Lower lobe of right lung (tissue), 2 donors: ENCODE measurements at regions not wholly inside any gene's neighbourhood (a gene's known extent, or its start where the extent isn't known, plus 50 kb on each side); places are given as distances from the start of the nearest gene placed in this dataset.
A peak's percentile ranks its signal among the peaks of the same experiment; 100 is the strongest.

Source experiments
- ATAC-seq, 2 donors: fragments of 200-7000 bp; cut with Tn5 transposase; one replicate each; pipeline ENCODE4 v1.9.1; 2020 to 2022; ENCODE audit warnings: mild to moderate bottlenecking in 2 of 2, moderate library complexity in 2 of 2
- DNase-seq: peaks from one replicate; pipeline ENCODE4 v3.0.0-alpha.2; 2020
- H3K27ac ChIP-seq: fragments of 200-600 bp; one replicate; pipeline ENCODE4 v1.8.0; 2022
- H3K27me3 ChIP-seq: fragments of 200-600 bp; one replicate; pipeline ENCODE4 v1.8.0; 2022; ENCODE audit warnings: low read depth
- H3K36me3 ChIP-seq: fragments of 200-600 bp; one replicate; pipeline ENCODE4 v1.8.0; 2022; ENCODE audit warnings: mild to moderate bottlenecking
- H3K4me1 ChIP-seq: fragments of 200-600 bp; one replicate; pipeline ENCODE4 v1.8.0; 2022
- H3K4me3 ChIP-seq: fragments of 200-600 bp; one replicate; pipeline ENCODE4 v1.8.0; 2022; ENCODE audit warnings: mild to moderate bottlenecking
- H3K9me3 ChIP-seq: fragments of 200-600 bp; one replicate; pipeline ENCODE4 v1.8.0; 2022
- intact Hi-C: fragments of 100-400 bp; cut with DNase I; formaldehyde crosslinking; loops from one replicate; pipeline ENCODE4 v1.11.0; 2022
- TF ChIP-seq, protein P1 (sequence below): fragments of 200-600 bp; IDR thresholded peaks from one replicate; pipeline ENCODE4 v1.8.0; 2022; ENCODE audit warnings: antibody characterized with exemption, mild to moderate bottlenecking
- donor health status: DM: no; HTN: yes; CAD: no; lungs with severe emphysema.

DNA sequence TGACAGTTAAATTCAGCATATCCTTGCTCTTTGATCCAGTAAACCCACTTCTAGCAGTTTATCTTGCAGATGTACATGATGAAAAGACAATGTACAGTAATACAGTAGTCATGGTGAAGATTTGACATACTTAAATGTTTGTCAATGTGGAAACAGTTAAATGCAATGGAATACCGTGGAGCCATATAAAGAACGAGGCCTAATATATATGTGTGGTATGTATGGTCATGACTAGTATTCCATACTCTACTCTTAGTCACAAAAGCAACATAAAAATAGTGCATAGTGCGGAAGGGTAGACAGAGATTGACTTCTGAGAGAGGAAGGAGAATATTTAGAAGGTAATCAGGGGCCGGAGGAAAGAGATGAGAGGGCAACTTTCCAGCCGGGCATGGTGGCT, 70.7 kb upstream of the ARMC2 start:
- TF ChIP-seq, protein P1, sequence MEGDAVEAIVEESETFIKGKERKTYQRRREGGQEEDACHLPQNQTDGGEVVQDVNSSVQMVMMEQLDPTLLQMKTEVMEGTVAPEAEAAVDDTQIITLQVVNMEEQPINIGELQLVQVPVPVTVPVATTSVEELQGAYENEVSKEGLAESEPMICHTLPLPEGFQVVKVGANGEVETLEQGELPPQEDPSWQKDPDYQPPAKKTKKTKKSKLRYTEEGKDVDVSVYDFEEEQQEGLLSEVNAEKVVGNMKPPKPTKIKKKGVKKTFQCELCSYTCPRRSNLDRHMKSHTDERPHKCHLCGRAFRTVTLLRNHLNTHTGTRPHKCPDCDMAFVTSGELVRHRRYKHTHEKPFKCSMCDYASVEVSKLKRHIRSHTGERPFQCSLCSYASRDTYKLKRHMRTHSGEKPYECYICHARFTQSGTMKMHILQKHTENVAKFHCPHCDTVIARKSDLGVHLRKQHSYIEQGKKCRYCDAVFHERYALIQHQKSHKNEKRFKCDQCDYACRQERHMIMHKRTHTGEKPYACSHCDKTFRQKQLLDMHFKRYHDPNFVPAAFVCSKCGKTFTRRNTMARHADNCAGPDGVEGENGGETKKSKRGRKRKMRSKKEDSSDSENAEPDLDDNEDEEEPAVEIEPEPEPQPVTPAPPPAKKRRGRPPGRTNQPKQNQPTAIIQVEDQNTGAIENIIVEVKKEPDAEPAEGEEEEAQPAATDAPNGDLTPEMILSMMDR, result no peak
- H3K27me3 ChIP-seq, result no peaks in the 10 kb centered on the region
- intact Hi-C loops, result no loop called here
- ATAC-seq (no peak), DNase-seq (no peak)
- H3K9me3 ChIP-seq, result no peaks in the 10 kb centered on the region
- no peak overlapping the region for H3K4me3 ChIP-seq
- peaks cover 11% of the 10 kb centered on the region for H3K4me1 ChIP-seq
- H3K36me3 ChIP-seq, result no peaks in the 10 kb centered on the region
- no peak overlapping the region for H3K27ac ChIP-seq

- H3K27me3 ChIP-seq, result no peaks in the 10 kb centered on the region
- intact Hi-C loops, result no loop called here
- DNase-seq (no peak), ATAC-seq (no peak)
- H3K27ac ChIP-seq, result no peak overlapping the region
- no peaks in the 10 kb centered on the region for H3K36me3 ChIP-seq
- H3K9me3 ChIP-seq, result no peaks in the 10 kb centered on the region
- no peak overlapping the region for H3K4me3 ChIP-seq
- TF ChIP-seq, protein P1, result no peak
- peaks cover 16% of the 10 kb centered on the region for H3K4me1 ChIP-seq
Measured at GRCh38 chr6:108778421-108779186, 69.6 kb upstream of the ARMC2 start.

DNA sequence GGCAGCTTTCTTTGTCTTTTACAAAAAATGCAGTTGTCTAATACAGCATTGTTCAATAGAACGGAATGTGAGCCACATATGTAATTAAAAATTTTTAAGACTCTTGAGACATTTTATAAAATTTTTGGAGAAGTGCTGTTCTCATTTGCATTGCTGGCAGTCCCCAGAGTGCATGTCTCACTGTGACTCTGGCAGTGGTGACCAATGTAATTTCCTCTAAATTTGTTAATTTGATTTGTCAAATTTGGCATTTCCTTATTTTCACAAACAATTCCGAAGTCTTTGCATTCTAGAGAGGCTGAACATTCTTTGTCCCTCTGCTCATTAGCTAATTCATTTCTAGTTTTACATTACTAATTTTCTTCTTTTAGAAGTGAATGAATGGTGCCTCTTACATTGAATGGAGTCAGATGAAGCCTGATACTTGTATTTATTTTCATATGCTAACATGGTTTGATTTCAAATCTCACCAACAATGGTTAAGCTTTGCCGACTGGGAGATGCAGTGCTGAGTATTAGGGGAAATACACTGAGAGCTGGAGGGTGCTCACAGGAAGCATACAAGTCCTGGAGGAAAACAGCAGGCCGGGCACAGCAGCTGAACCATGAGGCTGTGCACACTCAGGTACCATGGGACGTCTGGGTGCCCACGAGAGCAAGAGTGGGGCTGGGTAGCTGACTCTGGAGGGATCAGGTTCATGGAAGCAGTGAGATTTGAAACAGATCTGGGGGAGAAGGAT, 68.5 kb upstream of the ARMC2 start:
- Histone ChIP-seq H3K27me3 (no peaks in the 10 kb centered on the region), H3K36me3 (no peaks in the 10 kb centered on the region), H3K9me3 (no peaks in the 10 kb centered on the region), H3K4me1 (peaks cover 16% of the 10 kb centered on the region), H3K4me3 (no peak overlapping the region), H3K27ac (no peak overlapping the region)
- ATAC-seq (no peak), DNase-seq (no peak)
- TF ChIP-seq, protein P1, result no peak
- intact Hi-C loops, result no loop called here

DNA sequence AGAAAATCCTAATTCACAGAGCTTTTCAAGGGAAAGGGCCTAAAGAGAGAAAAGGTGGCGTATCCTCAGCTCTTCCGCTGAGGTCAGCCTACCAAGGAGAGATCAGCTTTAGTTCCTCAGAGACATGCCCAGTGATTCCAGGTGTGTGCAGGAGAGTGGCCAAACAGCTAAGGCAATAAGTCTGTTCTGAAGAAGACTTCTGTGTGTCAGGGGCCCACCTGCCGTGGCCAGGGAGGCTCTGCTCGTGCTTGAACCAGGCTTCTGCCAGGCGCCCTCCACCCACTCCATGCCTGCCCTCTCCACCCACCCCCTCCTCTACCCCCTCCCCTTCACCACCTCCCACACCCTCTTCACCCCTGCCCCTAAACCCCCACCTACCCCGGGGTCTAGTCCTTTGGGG, 67.4 kb upstream of the ARMC2 start:
- Histone ChIP-seq H3K36me3 (no peaks in the 10 kb centered on the region), H3K9me3 (no peaks in the 10 kb centered on the region), H3K27me3 (no peaks in the 10 kb centered on the region), H3K4me1 (peaks cover 16% of the 10 kb centered on the region), H3K27ac (no peak overlapping the region), H3K4me3 (no peak overlapping the region)
- DNase-seq, result no peak
- intact Hi-C loops, result no loop called here
- TF ChIP-seq, protein P1, result no peak
- ATAC-seq, result no peak

GRCh38 chr6:108781419-108782100, 66.7 kb upstream of the ARMC2 start:
- TF ChIP-seq, protein P1, result no peak
- no peaks in the 10 kb centered on the region for H3K9me3 ChIP-seq
- peak overlapping the region; percentile 37 for H3K27ac ChIP-seq
- peaks cover 16% of the 10 kb centered on the region for H3K4me1 ChIP-seq
- no peaks in the 10 kb centered on the region for H3K27me3 ChIP-seq
- DNase-seq (no peak), ATAC-seq (peak; percentile 12 to 25)
- intact Hi-C loops, result no loop called here
- H3K4me3 ChIP-seq, result peak overlapping the region; percentile 55
- no peaks in the 10 kb centered on the region for H3K36me3 ChIP-seq
